GM10248 (cell line): ENCODE measurements at regions not wholly inside any gene's neighbourhood (a gene's known extent, or its start where the extent isn't known, plus 50 kb on each side); places are given as distances from the start of the nearest gene placed in this dataset.
"Not testable (repeated sequence)": the region's sequence is repeated elsewhere in the genome, so short reads cannot be mapped to it uniquely, and the experiment has no call there.

ENCODE experiments used
- CTCF ChIA-PET: fragments of 300-600 bp; sonication (Branson Sonifier 250); formaldehyde crosslinking; extraction: SDS; loops from one replicate; lab custom pipeline; 2021; ENCODE audit warnings: antibody characterized with exemption; lab: Yijun Ruan, JAX
- POLR2A ChIA-PET: fragments of 350-650 bp; sonication (Branson Sonifier 250); formaldehyde crosslinking; extraction: SDS; loops from one replicate; lab custom pipeline; 2020; ENCODE audit warnings: antibody characterized with exemption; lab: Yijun Ruan, JAX
- DNase-seq: peaks from one replicate; pipeline ENCODE4 v3.0.0; 2012; ENCODE audit errors: extremely low spot score
- CTCF ChIP-seq: IDR thresholded peaks from 2 replicates; pipeline ENCODE4 v1.5.1; 2012; ENCODE audit warnings: mild to moderate bottlenecking, low read depth; ENCODE audit errors: extremely low read depth, missing control alignments, control extremely low read depth

GRCh38 chr11:123334925-123335324, 95.1 kb upstream of the GRAMD1B start:
- ChIA-PET POLR2A (no interaction called here), CTCF (interaction anchor here (0.9 to 2.3 kb wide), 3 partner anchors 18 to 28 kb away, joined by 3 to 6 read pairs (median 3); no protein-coding TSS in a partner anchor)
- TF ChIP-seq CTCF: no peak
- no peak for DNase-seq

GRCh38 chr11:123332577-123332976, 97.5 kb upstream of the GRAMD1B start:
- DNase-seq, POLR2A ChIA-PET: not testable (repeated sequence)
- CTCF ChIA-PET: interaction anchor here (1.8 kb wide), 1 partner anchor 12 kb away, joined by 10 read pairs; no protein-coding TSS in a partner anchor

GRCh38 chr11:123330948-123331347, 99.1 kb upstream of the GRAMD1B start:
- no peak for TF ChIP-seq CTCF
- POLR2A ChIA-PET: no interaction called here
- CTCF ChIA-PET: interaction anchor here (1.3 to 1.8 kb wide), 2 partner anchors 14 to 31 kb away, joined by 3 to 10 read pairs; no protein-coding TSS in a partner anchor
- no peak for DNase-seq

- TF ChIP-seq CTCF: no peak
- POLR2A ChIA-PET: no interaction called here
- CTCF ChIA-PET: interaction anchor here (1.3 kb wide), 1 partner anchor 32 kb away, joined by 3 read pairs; no protein-coding TSS in a partner anchor
Observed at GRCh38 chr11:123330471-123330870, 99.6 kb upstream of the GRAMD1B start.

GRCh38 chr11:123330071-123330470, 100.0 kb upstream of the GRAMD1B start:
- POLR2A ChIA-PET: no interaction called here
- CTCF ChIA-PET: interaction anchor here (3.8 kb wide), 1 partner anchor 9 kb away, joined by 14 read pairs; no protein-coding TSS in a partner anchor
- DNase-seq: no peak
- no peak for TF ChIP-seq CTCF

More at GRCh38 chr11:123330471-123330870, 99.6 kb upstream of the GRAMD1B start:
- DNase-seq: no peak

GRCh38 chr11:123328281-123328867, 101.7 kb upstream of the GRAMD1B start:
- POLR2A ChIA-PET: no interaction called here
- TF ChIP-seq CTCF: no peak

GRCh38 chr11:123325533-123325932, 104.5 kb upstream of the GRAMD1B start:
- no peak for TF ChIP-seq CTCF
- no peak for DNase-seq
- ChIA-PET POLR2A (no interaction called here), CTCF (no interaction called here)

More at GRCh38 chr11:123328281-123328867, 101.7 kb upstream of the GRAMD1B start:
- CTCF ChIA-PET: interaction anchor here (0.8 to 3.8 kb wide), 6 partner anchors 8 to 150 kb away, joined by 3 to 14 read pairs (median 4); no protein-coding TSS in a partner anchor
- no peak for DNase-seq
